Ovary (tissue), 7 donors: ENCODE measurements at regions not wholly inside any gene's neighbourhood (a gene's known extent, or its start where the extent isn't known, plus 50 kb on each side); places are given as distances from the start of the nearest gene placed in this dataset.
A peak's percentile ranks its signal among the peaks of the same experiment; 100 is the strongest.

Source experiments
- DNase-seq, 5 donors: peaks; one replicate each; pipeline ENCODE4 v3.0.0-alpha.2; 2019 to 2020
- H3K27ac ChIP-seq, 2 donors: fragments of 200-600 bp; one replicate each; pipeline versions ENCODE4 v1.5.1 to v1.8.0; 2019 to 2022
- H3K27me3 ChIP-seq: fragments of 200-600 bp; one replicate; pipeline ENCODE4 v1.8.0; 2022
- H3K36me3 ChIP-seq: fragments of 200-600 bp; sonication (generic); one replicate; pipeline ENCODE4 v1.5.1; 2019
- H3K4me1 ChIP-seq: one replicate; pipeline ENCODE4 v1.8.1; 2013; ENCODE audit warnings: mild to moderate bottlenecking, moderate library complexity; ENCODE audit not compliant: insufficient read depth
- H3K4me3 ChIP-seq: fragments of 200-600 bp; sonication (generic); one replicate; pipeline ENCODE4 v1.5.1; 2017
- H3K9me3 ChIP-seq, 2 donors: fragments of 200-600 bp in 1 of 2; sonication (generic) in 1 of 2; one replicate each; pipeline versions ENCODE4 v1.5.1 to v1.8.1; 2013 to 2019; ENCODE audit warnings: mild to moderate bottlenecking in 1 of 2, moderate library complexity in 1 of 2
- EP300 ChIP-seq: sonication (generic); formaldehyde crosslinking; IDR thresholded peaks from one replicate; pipeline ENCODE4 v1.6.1; 2017; ENCODE audit warnings: antibody characterized with exemption
- POLR2A ChIP-seq: fragments of 450-650 bp; IDR thresholded peaks from one replicate; pipeline ENCODE4 v1.6.1; 2017; ENCODE audit warnings: antibody characterized with exemption, mild to moderate bottlenecking, moderate library complexity
- WGBS, 3 donors: extraction: QIAGEN DNeasy Blood & Tissue Kit in 1 of 3; methylation state at CpG; one replicate each; pipeline versions ENCODE4 v1.1.5 to v1.1.7; 2013 to 2017; 5-methylcytosine and 5-hydroxymethylcytosine counted together
- intact Hi-C, 4 donors: fragments of 100-400 bp; cut with DNase I; formaldehyde crosslinking; loops; one replicate each; pipeline versions ENCODE4 v1.11.0 to v1.15.1; 2022 to 2023
- TF ChIP-seq, protein P1 (sequence below), 3 donors: fragments of 450-650 bp in 2 of 3; fragments of 200-600 bp in 1 of 3; IDR thresholded peaks; one replicate each; pipeline versions ENCODE4 v1.5.1 to v1.8.0; 2016 to 2022; ENCODE audit warnings: antibody characterized with exemption in 3 of 3, mild to moderate bottlenecking in 1 of 3
- donor health status: DM: no; HTN: no; CAD: no; lungs with moderate emphysema.
- donor health status: DM: no; HTN: no; CAD: no.
- donor health status: Bipolar disorder and iron deficiency.
- donor health status: DM: no; HTN: no; CAD: no.
- donor health status: DM: yes; HTN: yes; CAD: no.

DNA sequence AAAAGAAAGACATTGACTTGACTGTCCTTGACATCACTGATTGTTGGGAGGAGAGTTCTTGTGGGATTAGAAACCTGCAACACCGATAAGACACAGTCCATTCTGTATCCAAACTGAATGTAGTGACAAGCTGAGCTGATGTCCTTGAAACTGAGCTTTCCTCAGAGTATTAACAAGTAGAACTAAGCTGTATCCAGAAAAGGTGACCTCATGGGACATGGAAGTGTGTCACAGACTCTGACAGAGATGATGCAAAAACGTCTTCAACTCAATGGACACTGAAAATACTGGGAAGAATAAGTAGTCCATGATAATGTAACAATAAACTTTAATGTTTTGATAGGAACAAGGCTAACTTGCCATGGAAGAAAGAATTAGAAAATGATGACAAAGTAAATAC is 690.1 kb downstream of the CDH18 start:
- no peak for DNase-seq
- intact Hi-C loops, result no loop called here
- Histone ChIP-seq H3K4me3 (no peak overlapping the region), H3K9me3 (no peaks in the 10 kb centered on the region), H3K27ac (no peak overlapping the region), H3K4me1 (no peaks in the 10 kb centered on the region), H3K27me3 (no peaks in the 10 kb centered on the region), H3K36me3 (no peaks in the 10 kb centered on the region)
- WGBS, 3 donors, result 6 to 32% (median 21%) methylated on average over 2 of the region's 2 CpGs
- TF ChIP-seq POLR2A, result no peak
- TF ChIP-seq EP300, result no peak
- TF ChIP-seq, protein P1, sequence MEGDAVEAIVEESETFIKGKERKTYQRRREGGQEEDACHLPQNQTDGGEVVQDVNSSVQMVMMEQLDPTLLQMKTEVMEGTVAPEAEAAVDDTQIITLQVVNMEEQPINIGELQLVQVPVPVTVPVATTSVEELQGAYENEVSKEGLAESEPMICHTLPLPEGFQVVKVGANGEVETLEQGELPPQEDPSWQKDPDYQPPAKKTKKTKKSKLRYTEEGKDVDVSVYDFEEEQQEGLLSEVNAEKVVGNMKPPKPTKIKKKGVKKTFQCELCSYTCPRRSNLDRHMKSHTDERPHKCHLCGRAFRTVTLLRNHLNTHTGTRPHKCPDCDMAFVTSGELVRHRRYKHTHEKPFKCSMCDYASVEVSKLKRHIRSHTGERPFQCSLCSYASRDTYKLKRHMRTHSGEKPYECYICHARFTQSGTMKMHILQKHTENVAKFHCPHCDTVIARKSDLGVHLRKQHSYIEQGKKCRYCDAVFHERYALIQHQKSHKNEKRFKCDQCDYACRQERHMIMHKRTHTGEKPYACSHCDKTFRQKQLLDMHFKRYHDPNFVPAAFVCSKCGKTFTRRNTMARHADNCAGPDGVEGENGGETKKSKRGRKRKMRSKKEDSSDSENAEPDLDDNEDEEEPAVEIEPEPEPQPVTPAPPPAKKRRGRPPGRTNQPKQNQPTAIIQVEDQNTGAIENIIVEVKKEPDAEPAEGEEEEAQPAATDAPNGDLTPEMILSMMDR (IDR thresholded peaks at IDR 0.05), result no peak

GRCh38 chr5:19301271-19301670 is 686.7 kb downstream of the CDH18 start:
- no peaks in the 10 kb centered on the region for H3K4me1 ChIP-seq
- WGBS, 3 donors, result 12 to 14% (median 13%) methylated on average over 1 of the region's 1 CpG
- TF ChIP-seq, protein P1 (IDR thresholded peaks at IDR 0.05), result no peak
- TF ChIP-seq POLR2A, result no peak
- no peak for TF ChIP-seq EP300
- H3K27me3 ChIP-seq, result no peaks in the 10 kb centered on the region
- H3K36me3 ChIP-seq, result no peaks in the 10 kb centered on the region
- no peaks in the 10 kb centered on the region for H3K9me3 ChIP-seq
- no peak overlapping the region for H3K4me3 ChIP-seq
- intact Hi-C loops, result no loop called here
- DNase-seq, result no peak
- H3K27ac ChIP-seq, result no peak overlapping the region

GRCh38 chr5:19314840-19315239 is 673.2 kb downstream of the CDH18 start:
- Histone ChIP-seq H3K9me3 (no peaks in the 10 kb centered on the region), H3K4me3 (no peak overlapping the region), H3K27me3 (no peaks in the 10 kb centered on the region), H3K27ac (no peak overlapping the region), H3K36me3 (no peaks in the 10 kb centered on the region), H3K4me1 (no peaks in the 10 kb centered on the region)
- peak in 1 of 5 donors; percentile 28 for DNase-seq
- TF ChIP-seq, protein P1 (IDR thresholded peaks at IDR 0.05), result no peak
- TF ChIP-seq EP300, result no peak
- no peak for TF ChIP-seq POLR2A
- 9 to 50% (median 14%) methylated on average over 1 of the region's 1 CpG for WGBS, 3 donors
- intact Hi-C loops, result no loop called here

GRCh38 chr5:19319252-19319651 is 668.7 kb downstream of the CDH18 start:
- Histone ChIP-seq H3K4me1 (no peaks in the 10 kb centered on the region), H3K4me3 (no peak overlapping the region), H3K27ac (no peak overlapping the region), H3K27me3 (no peaks in the 10 kb centered on the region), H3K9me3 (no peaks in the 10 kb centered on the region), H3K36me3 (no peaks in the 10 kb centered on the region)
- intact Hi-C loops, result no loop called here
- no peak for DNase-seq
- WGBS, 3 donors, result 94 to 96% (median 95%) methylated on average over 1 of the region's 1 CpG
- TF ChIP-seq, protein P1 (IDR thresholded peaks at IDR 0.05), result no peak
- TF ChIP-seq EP300, result no peak
- no peak for TF ChIP-seq POLR2A
